ENCODE measurements at regions not wholly inside any gene's neighbourhood (a gene's known extent, or its start where the extent isn't known, plus 50 kb on each side); places are given as distances from the start of the nearest gene placed in this dataset.
A peak's percentile ranks its signal among the peaks of the same experiment; 100 is the strongest.

DNA sequence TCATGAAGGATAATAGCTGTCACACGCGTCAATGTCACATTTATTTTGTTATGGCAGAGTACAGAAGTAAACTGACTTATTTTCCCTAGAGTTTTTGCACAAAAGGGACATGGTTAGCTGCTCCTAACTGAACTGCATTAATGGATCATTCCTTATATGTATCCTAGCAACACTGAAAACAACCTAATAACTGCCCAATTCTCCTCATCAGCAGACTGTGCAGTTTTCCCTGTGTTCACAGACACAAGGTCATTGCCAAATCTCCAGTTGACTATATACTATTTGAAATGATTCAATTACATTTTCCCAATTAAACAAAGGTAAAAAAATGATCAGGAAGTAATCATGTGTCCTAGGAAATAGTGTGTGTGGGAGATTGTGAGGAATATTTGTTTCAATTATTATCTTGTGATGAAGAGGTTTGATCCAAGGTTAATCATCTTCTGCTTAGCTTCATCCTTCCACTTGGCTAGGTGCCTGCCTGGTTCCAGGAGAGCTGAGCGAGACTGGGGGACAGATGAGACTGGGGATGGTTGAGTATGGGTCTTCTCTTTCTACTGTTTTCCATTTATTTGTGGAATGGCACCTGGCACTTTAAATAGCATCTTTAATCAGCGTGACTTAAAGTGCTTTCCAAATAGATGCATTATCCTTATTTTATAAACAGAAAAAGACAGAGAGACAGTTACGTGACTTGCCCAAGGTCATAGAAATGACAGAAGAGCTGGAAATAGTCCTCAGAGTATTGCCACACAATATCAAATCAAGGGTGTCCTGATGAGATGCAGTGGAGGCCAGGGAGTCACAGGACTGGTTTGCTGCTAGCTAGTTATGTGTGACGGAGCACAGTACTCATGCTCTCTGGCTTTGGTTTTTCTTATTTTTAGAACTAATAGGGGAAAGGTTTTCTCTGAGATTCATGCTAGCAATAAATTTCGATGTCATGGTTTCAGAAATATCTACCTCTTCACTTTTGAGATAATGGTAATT lies 335.6 kb downstream of the PIK3C3 start:
- Histone ChIP-seq H3K27ac (ENCODE audit: low read depth, low read length) (no peak overlapping the region), H3K4me1 (ENCODE audit: control insufficient read depth, insufficient read depth, low read length, unreplicated experiment) (no peaks in the 10 kb centered on the region), H3K36me3 (ENCODE audit: insufficient read depth, low read length) (no peaks in the 10 kb centered on the region)

GRCh38 chr18:42292654-42293053 lies 337.6 kb downstream of the PIK3C3 start:
- Histone ChIP-seq H3K4me1 (ENCODE audit: control insufficient read depth, insufficient read depth, low read length, unreplicated experiment) (no peaks in the 10 kb centered on the region), H3K79me2 (ENCODE audit: control insufficient read depth, insufficient read depth, low read length, unreplicated experiment) (no peaks in the 10 kb centered on the region), H3K27me3 (ENCODE audit: insufficient read depth, low read length) (peaks cover 8% of the 10 kb centered on the region; the same call in 1 of the 2 replicates), H3K36me3 (ENCODE audit: insufficient read depth, low read length) (no peaks in the 10 kb centered on the region), H2AFZ (ENCODE audit: low read length, unreplicated experiment) (no peak overlapping the region), H3K4me3 (ENCODE audit: low read depth, low read length) (no peak overlapping the region), H3K27ac (ENCODE audit: low read depth, low read length) (no peak overlapping the region)

More for the DNA sequence above, 335.6 kb downstream of the PIK3C3 start:
- Histone ChIP-seq H2AFZ (ENCODE audit: low read length, unreplicated experiment) (no peak overlapping the region), H3K27me3 (ENCODE audit: insufficient read depth, low read length) (peaks cover 8% of the 10 kb centered on the region; the same call in 1 of the 2 replicates), H3K79me2 (ENCODE audit: control insufficient read depth, insufficient read depth, low read length, unreplicated experiment) (no peaks in the 10 kb centered on the region), H3K4me3 (ENCODE audit: low read depth, low read length) (no peak overlapping the region)

DNA sequence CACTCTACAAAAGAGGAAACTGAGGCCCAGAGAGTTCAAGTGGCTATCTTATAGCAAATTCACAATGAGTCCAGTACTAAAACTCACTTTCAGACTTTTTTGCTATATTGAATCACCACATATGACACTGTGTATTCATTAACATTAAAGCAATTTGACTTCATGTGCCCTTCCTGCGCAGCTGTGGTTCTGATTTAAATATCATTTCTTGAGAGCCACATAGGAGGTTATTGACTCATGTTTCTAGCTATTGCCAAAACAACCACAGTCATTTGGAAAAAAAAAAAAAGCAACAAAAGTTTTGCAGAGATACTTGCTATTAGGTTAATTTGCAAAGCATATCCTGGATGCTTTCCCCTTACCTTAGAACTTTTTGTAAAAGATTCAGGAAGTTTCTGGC lies 341.2 kb downstream of the PIK3C3 start:
- Histone ChIP-seq H3K36me3 (ENCODE audit: insufficient read depth, low read length) (no peaks in the 10 kb centered on the region), H3K27ac (ENCODE audit: low read depth, low read length) (no peak overlapping the region), H2AFZ (ENCODE audit: low read length, unreplicated experiment) (no peak overlapping the region), H3K27me3 (ENCODE audit: insufficient read depth, low read length) (peaks cover 8% of the 10 kb centered on the region; the same call in 1 of the 2 replicates), H3K4me1 (ENCODE audit: control insufficient read depth, insufficient read depth, low read length, unreplicated experiment) (no peaks in the 10 kb centered on the region), H3K4me3 (ENCODE audit: low read depth, low read length) (no peak overlapping the region), H3K79me2 (ENCODE audit: control insufficient read depth, insufficient read depth, low read length, unreplicated experiment) (no peaks in the 10 kb centered on the region)

DNA sequence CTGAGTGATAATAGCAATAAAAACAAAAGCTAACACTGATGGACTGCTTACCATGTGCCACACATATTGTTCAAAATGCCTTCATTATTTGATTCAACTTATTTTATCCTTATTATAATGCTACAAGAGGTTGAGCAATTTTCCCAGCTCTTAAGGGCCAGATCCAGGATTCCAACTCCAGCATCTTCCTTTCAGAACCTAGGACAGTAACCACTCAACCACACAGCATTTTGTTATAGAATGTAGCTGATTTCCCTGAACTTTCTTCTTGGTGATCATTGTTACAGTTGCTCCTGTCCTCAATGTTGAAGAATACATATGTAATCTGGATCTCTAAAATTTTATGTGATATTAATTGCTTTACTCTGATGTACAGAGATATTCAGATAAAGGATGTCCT lies 341.7 kb downstream of the PIK3C3 start:
- Histone ChIP-seq H3K4me3 (ENCODE audit: low read depth, low read length) (no peak overlapping the region), H2AFZ (ENCODE audit: low read length, unreplicated experiment) (no peak overlapping the region), H3K36me3 (ENCODE audit: insufficient read depth, low read length) (no peaks in the 10 kb centered on the region), H3K4me1 (ENCODE audit: control insufficient read depth, insufficient read depth, low read length, unreplicated experiment) (no peaks in the 10 kb centered on the region), H3K27me3 (ENCODE audit: insufficient read depth, low read length) (peaks cover 8% of the 10 kb centered on the region; the same call in 1 of the 2 replicates), H3K79me2 (ENCODE audit: control insufficient read depth, insufficient read depth, low read length, unreplicated experiment) (no peaks in the 10 kb centered on the region), H3K27ac (ENCODE audit: low read depth, low read length) (no peak overlapping the region)

- H3K36me3 ChIP-seq (ENCODE audit: insufficient read depth, low read length) = no peaks in the 10 kb centered on the region
- H3K4me3 ChIP-seq (ENCODE audit: low read depth, low read length) = peak overlapping the region; percentile 63
- no peaks in the 10 kb centered on the region for H3K4me1 ChIP-seq (ENCODE audit: control insufficient read depth, insufficient read depth, low read length, unreplicated experiment)
- H2AFZ ChIP-seq (ENCODE audit: low read length, unreplicated experiment) = peak overlapping the region; percentile 84
- peaks cover 5% of the 10 kb centered on the region; the same call in 1 of the 2 replicates for H3K27me3 ChIP-seq (ENCODE audit: insufficient read depth, low read length)
- no peaks in the 10 kb centered on the region for H3K79me2 ChIP-seq (ENCODE audit: control insufficient read depth, insufficient read depth, low read length, unreplicated experiment)
- H3K27ac ChIP-seq (ENCODE audit: low read depth, low read length) = no peak overlapping the region
Measured at GRCh38 chr18:42298759-42299675, 344.0 kb downstream of the PIK3C3 start.

DNA sequence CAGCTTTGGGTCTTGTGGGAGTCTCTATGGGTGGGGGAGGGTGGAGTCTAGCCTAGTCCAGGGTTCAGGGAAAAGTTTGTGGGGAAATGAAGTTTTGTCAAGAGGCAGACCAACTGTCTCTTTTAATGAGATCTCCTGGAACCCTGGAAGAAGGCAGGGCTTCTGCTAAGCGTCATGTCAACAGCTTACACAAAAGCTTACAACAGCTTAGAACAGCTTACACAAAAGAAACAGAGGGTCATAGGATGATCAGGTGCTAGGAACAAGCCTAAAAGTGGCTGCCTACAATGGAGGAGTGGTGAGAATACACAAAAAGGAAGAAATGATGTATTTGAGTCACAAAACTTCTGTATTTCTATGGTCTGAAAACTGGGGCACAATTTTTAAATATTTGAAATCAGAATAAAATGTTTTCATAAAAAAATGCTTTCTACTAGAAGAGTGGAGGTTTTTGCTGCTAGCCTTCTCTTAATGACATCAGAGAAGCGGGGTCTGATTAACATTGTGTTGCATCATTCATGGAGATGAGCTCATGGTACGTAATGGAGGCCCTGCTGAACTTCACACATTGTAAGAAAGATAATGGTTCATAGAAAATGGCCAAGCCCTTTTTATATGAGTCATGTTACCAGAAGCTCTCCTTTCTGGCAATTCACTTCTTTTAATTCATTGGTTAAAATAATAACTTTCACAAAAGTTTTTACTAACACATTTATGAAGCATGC lies 351.0 kb downstream of the PIK3C3 start:
- no peak overlapping the region for H2AFZ ChIP-seq (ENCODE audit: low read length, unreplicated experiment)
- H3K27ac ChIP-seq (ENCODE audit: low read depth, low read length) = no peak overlapping the region
- no peak overlapping the region for H3K4me3 ChIP-seq (ENCODE audit: low read depth, low read length)
- no peaks in the 10 kb centered on the region for H3K79me2 ChIP-seq (ENCODE audit: control insufficient read depth, insufficient read depth, low read length, unreplicated experiment)
- no peaks in the 10 kb centered on the region for H3K36me3 ChIP-seq (ENCODE audit: insufficient read depth, low read length)
- peaks cover 4% of the 10 kb centered on the region for H3K4me1 ChIP-seq (ENCODE audit: control insufficient read depth, insufficient read depth, low read length, unreplicated experiment)
- no peaks in the 10 kb centered on the region for H3K27me3 ChIP-seq (ENCODE audit: insufficient read depth, low read length)

GRCh38 chr18:42306594-42306980 lies 351.6 kb downstream of the PIK3C3 start:
- Histone ChIP-seq H3K79me2 (ENCODE audit: control insufficient read depth, insufficient read depth, low read length, unreplicated experiment) (no peaks in the 10 kb centered on the region), H2AFZ (ENCODE audit: low read length, unreplicated experiment) (no peak overlapping the region), H3K36me3 (ENCODE audit: insufficient read depth, low read length) (no peaks in the 10 kb centered on the region), H3K4me1 (ENCODE audit: control insufficient read depth, insufficient read depth, low read length, unreplicated experiment) (peaks cover 4% of the 10 kb centered on the region), H3K4me3 (ENCODE audit: low read depth, low read length) (no peak overlapping the region), H3K27ac (ENCODE audit: low read depth, low read length) (no peak overlapping the region), H3K27me3 (ENCODE audit: insufficient read depth, low read length) (no peaks in the 10 kb centered on the region)

- Histone ChIP-seq H3K36me3 (ENCODE audit: insufficient read depth, low read length) (no peaks in the 10 kb centered on the region), H3K4me3 (ENCODE audit: low read depth, low read length) (no peak overlapping the region), H3K4me1 (ENCODE audit: control insufficient read depth, insufficient read depth, low read length, unreplicated experiment) (peaks cover 4% of the 10 kb centered on the region), H3K27me3 (ENCODE audit: insufficient read depth, low read length) (peaks cover 7% of the 10 kb centered on the region; the same call in 1 of the 2 replicates), H2AFZ (ENCODE audit: low read length, unreplicated experiment) (no peak overlapping the region), H3K79me2 (ENCODE audit: control insufficient read depth, insufficient read depth, low read length, unreplicated experiment) (no peaks in the 10 kb centered on the region), H3K27ac (ENCODE audit: low read depth, low read length) (no peak overlapping the region)
Measured at GRCh38 chr18:42310956-42311355, 355.9 kb downstream of the PIK3C3 start.

GRCh38 chr18:42326752-42327151 lies 371.7 kb downstream of the PIK3C3 start:
- Histone ChIP-seq H2AFZ (ENCODE audit: low read length, unreplicated experiment) (no peak overlapping the region), H3K79me2 (ENCODE audit: control insufficient read depth, insufficient read depth, low read length, unreplicated experiment) (no peaks in the 10 kb centered on the region)

DNA sequence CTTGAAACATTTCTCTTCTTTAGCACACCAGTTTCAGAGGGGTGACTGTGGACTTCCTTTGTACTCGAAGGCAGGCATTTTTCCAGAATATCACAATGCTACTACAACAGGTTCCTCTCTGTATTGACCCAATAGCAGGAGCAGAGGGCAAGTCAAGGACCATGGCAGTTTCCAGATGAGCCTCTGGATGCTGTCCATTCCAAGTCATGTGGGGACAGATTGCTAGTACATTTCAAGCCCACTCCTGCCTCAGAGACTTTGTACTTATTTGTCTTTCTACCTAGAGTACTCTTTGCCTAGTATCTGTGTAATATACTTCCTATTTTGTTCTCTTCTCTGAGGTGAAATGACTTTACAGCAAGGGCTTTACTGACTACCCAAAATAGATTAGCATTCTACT lies 373.9 kb downstream of the PIK3C3 start:
- no peak overlapping the region for H3K27ac ChIP-seq (ENCODE audit: low read depth, low read length)
- H3K4me1 ChIP-seq (ENCODE audit: control insufficient read depth, insufficient read depth, low read length, unreplicated experiment) = no peaks in the 10 kb centered on the region
- H3K36me3 ChIP-seq (ENCODE audit: insufficient read depth, low read length) = no peaks in the 10 kb centered on the region
- H3K27me3 ChIP-seq (ENCODE audit: insufficient read depth, low read length) = peaks cover 19% of the 10 kb centered on the region
- no peaks in the 10 kb centered on the region for H3K79me2 ChIP-seq (ENCODE audit: control insufficient read depth, insufficient read depth, low read length, unreplicated experiment)
- H2AFZ ChIP-seq (ENCODE audit: low read length, unreplicated experiment) = no peak overlapping the region
- H3K4me3 ChIP-seq (ENCODE audit: low read depth, low read length) = no peak overlapping the region

More at GRCh38 chr18:42326752-42327151, 371.7 kb downstream of the PIK3C3 start:
- no peak overlapping the region for H3K27ac ChIP-seq (ENCODE audit: low read depth, low read length)
- H3K4me1 ChIP-seq (ENCODE audit: control insufficient read depth, insufficient read depth, low read length, unreplicated experiment) = no peaks in the 10 kb centered on the region
- H3K27me3 ChIP-seq (ENCODE audit: insufficient read depth, low read length) = peaks cover 8% of the 10 kb centered on the region; the same call in 1 of the 2 replicates
- H3K36me3 ChIP-seq (ENCODE audit: insufficient read depth, low read length) = no peaks in the 10 kb centered on the region
- no peak overlapping the region for H3K4me3 ChIP-seq (ENCODE audit: low read depth, low read length)
